ENCODE measurements at regions not wholly inside any gene's neighbourhood (a gene's known extent, or its start where the extent isn't known, plus 50 kb on each side); places are given as distances from the start of the nearest gene placed in this dataset.

DNA sequence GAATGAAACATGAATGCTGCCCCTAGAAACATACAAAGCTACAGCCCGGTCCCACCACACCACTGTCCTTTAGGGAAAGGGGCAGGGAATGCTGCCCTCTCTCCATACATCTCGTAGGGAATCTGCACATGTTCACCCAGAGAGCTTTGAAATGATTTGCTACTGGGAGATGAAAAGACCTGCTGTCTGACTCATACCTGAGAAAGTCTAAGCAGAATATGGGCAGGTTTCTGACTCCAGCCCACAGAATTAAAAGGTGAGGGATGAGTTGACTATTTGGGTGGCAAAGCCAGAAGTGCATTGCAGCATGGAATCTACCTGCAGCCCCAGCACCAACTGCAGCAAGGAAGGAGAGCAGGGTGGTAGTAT is 297.9 kb downstream of the TLE1 start:
- no peaks in the 10 kb centered on the region for H3K79me2 ChIP-seq (ENCODE audit: control insufficient read depth, insufficient read depth, low read length)
- no peak overlapping the region for H3K9ac ChIP-seq (ENCODE audit: control insufficient read depth, extremely low read depth, insufficient read depth, low read length)
- H3K9me3 ChIP-seq (ENCODE audit: control insufficient read depth, low read depth, low read length) = no peaks in the 10 kb centered on the region
- TF ChIP-seq EZH2 (IDR thresholded peaks at IDR 0.05; ENCODE audit: low read length) (no peak), CTCF (optimal IDR thresholded peaks at IDR 0.05 in 1 of 3, IDR thresholded peaks at IDR 0.05 in 1 of 3, conservative IDR thresholded peaks at IDR 0.05 in 1 of 3; ENCODE audit: extremely low read depth in 1 of 3, insufficient read depth in 2 of 3, low read length in 3 of 3) (no peak)
- no peaks in the 10 kb centered on the region for H3K9me1 ChIP-seq (ENCODE audit: control insufficient read depth, extremely low read depth, insufficient read depth, low read length)
- peak; percentile 86 for FAIRE-seq
- no peaks in the 10 kb centered on the region for H4K20me1 ChIP-seq (ENCODE audit: control insufficient read depth, extremely low read depth, insufficient read depth, low read length)
- H3K27ac ChIP-seq (ENCODE audit: control insufficient read depth, insufficient read depth, low read length) = peak overlapping the region; percentile 42
- dilution Hi-C loops (cut with MboI; ENCODE audit: extremely low pct_ligation_motif_present, low sequenced_read_pairs) = no loop called here
- H3K4me2 ChIP-seq (ENCODE audit: control insufficient read depth, extremely low read depth, insufficient read depth, low read depth, low read length) = peak overlapping the region; percentile 30
- peak; percentile 52 for DNase-seq (ENCODE audit: low read depth, low spot score)
- H2AFZ ChIP-seq (ENCODE audit: control insufficient read depth, low read length) = no peak overlapping the region
- H3K4me1 ChIP-seq (ENCODE audit: control insufficient read depth, extremely low read depth, insufficient read depth, low read length) = peaks cover 34% of the 10 kb centered on the region
- H3K36me3 ChIP-seq (ENCODE audit: control insufficient read depth in 2 of 2, extremely low read depth in 1 of 2, insufficient read depth in 2 of 2, low read length in 2 of 2) = no peaks in the 10 kb centered on the region
- no peaks in the 10 kb centered on the region for H3K27me3 ChIP-seq (ENCODE audit: control insufficient read depth, extremely low read depth, insufficient read depth, low read length)
- H3K4me3 ChIP-seq (ENCODE audit: control insufficient read depth in 2 of 3, extremely low read depth in 1 of 3, insufficient read depth in 2 of 3, low read depth in 1 of 3, low read length in 3 of 3) = no peak overlapping the region

DNA sequence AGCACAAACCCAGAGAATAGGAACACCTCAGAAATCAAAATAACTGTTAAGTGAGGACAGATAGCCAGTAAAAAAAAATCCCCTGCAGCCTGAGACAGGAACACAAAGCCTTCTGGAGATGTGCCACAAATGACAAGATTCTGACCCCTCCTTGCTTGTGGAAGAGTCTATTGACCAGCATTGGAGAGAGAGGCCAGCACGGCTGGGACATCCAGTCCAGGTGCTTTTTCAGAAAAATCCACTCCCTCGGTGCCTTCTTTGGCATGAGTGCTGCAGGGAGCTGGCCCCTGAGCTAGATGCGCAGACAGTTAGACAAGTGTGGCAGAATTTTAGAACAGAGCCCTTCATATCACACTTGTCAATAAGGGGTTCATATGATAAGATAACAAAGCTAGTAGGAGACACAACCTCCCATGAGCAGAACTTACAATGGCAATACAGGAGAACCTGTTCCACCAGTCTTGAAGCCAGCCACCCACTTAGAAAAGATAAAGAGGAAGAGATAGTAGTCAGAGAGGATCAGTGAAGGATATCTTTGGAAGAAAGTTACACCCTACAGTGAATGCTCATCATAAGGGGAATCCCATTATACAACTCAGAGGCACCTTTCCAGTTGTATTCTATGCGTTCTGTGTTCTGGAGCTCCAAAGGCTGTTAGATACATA is 298.4 kb downstream of the TLE1 start:
- H3K9ac ChIP-seq (ENCODE audit: control insufficient read depth, extremely low read depth, insufficient read depth, low read length) = no peak overlapping the region
- H4K20me1 ChIP-seq (ENCODE audit: control insufficient read depth, extremely low read depth, insufficient read depth, low read length) = no peaks in the 10 kb centered on the region
- peak overlapping the region; percentile 30 for H3K4me2 ChIP-seq (ENCODE audit: control insufficient read depth, extremely low read depth, insufficient read depth, low read depth, low read length)
- TF ChIP-seq CTCF (optimal IDR thresholded peaks at IDR 0.05 in 1 of 3, IDR thresholded peaks at IDR 0.05 in 1 of 3, conservative IDR thresholded peaks at IDR 0.05 in 1 of 3; ENCODE audit: extremely low read depth in 1 of 3, insufficient read depth in 2 of 3, low read length in 3 of 3) = no peak
- no peak for TF ChIP-seq EZH2 (IDR thresholded peaks at IDR 0.05; ENCODE audit: low read length)
- FAIRE-seq (peak; percentile 67), DNase-seq (ENCODE audit: low read depth, low spot score) (no peak)
- no peaks in the 10 kb centered on the region for H3K9me1 ChIP-seq (ENCODE audit: control insufficient read depth, extremely low read depth, insufficient read depth, low read length)
- H3K4me3 ChIP-seq (ENCODE audit: control insufficient read depth in 2 of 3, extremely low read depth in 1 of 3, insufficient read depth in 2 of 3, low read depth in 1 of 3, low read length in 3 of 3) = no peak overlapping the region
- no peaks in the 10 kb centered on the region for H3K9me3 ChIP-seq (ENCODE audit: control insufficient read depth, low read depth, low read length)
- H2AFZ ChIP-seq (ENCODE audit: control insufficient read depth, low read length) = peak overlapping the region; percentile 7
- dilution Hi-C loops (cut with MboI; ENCODE audit: extremely low pct_ligation_motif_present, low sequenced_read_pairs) = no loop called here
- no peaks in the 10 kb centered on the region for H3K36me3 ChIP-seq (ENCODE audit: control insufficient read depth in 2 of 2, extremely low read depth in 1 of 2, insufficient read depth in 2 of 2, low read length in 2 of 2)
- no peaks in the 10 kb centered on the region for H3K79me2 ChIP-seq (ENCODE audit: control insufficient read depth, insufficient read depth, low read length)
- H3K27me3 ChIP-seq (ENCODE audit: control insufficient read depth, extremely low read depth, insufficient read depth, low read length) = no peaks in the 10 kb centered on the region
- peaks cover 33% of the 10 kb centered on the region for H3K4me1 ChIP-seq (ENCODE audit: control insufficient read depth, extremely low read depth, insufficient read depth, low read length)
- H3K27ac ChIP-seq (ENCODE audit: control insufficient read depth, insufficient read depth, low read length) = peak overlapping the region; percentile 42
